BE2C (cell line): ENCODE measurements at regions not wholly inside any gene's neighbourhood (a gene's known extent, or its start where the extent isn't known, plus 50 kb on each side); places are given as distances from the start of the nearest gene placed in this dataset.

Experiments used
- DNase-seq: peaks from one replicate; pipeline ENCODE4 v3.0.0-alpha.2; 2020
- H3K27me3 ChIP-seq: fragments of 250-450 bp; sonication (Bioruptor Pico); 2 replicates; pipeline ENCODE4 v1.5.1; 2020; ENCODE audit warnings: mild to moderate bottlenecking
- H3K36me3 ChIP-seq: fragments of 250-450 bp; sonication (Bioruptor Pico); 2 replicates; pipeline ENCODE4 v1.5.1; 2020; ENCODE audit warnings: mild to moderate bottlenecking
- H3K4me1 ChIP-seq: fragments of 250-450 bp; sonication (Bioruptor Pico); 2 replicates; pipeline ENCODE4 v1.5.1; 2020
- H3K4me3 ChIP-seq: 2 replicates; pipeline ENCODE4 v1.5.1; 2011; ENCODE audit warnings: low read depth, low read length
- H3K9me3 ChIP-seq: fragments of 250-450 bp; sonication (Bioruptor Pico); 2 replicates; pipeline ENCODE4 v1.5.1; 2020
- TF ChIP-seq, protein P1 (sequence below): IDR thresholded peaks from 2 replicates; pipeline ENCODE4 v1.5.1; 2012; ENCODE audit warnings: mild to moderate bottlenecking, low read depth, low read length

DNA sequence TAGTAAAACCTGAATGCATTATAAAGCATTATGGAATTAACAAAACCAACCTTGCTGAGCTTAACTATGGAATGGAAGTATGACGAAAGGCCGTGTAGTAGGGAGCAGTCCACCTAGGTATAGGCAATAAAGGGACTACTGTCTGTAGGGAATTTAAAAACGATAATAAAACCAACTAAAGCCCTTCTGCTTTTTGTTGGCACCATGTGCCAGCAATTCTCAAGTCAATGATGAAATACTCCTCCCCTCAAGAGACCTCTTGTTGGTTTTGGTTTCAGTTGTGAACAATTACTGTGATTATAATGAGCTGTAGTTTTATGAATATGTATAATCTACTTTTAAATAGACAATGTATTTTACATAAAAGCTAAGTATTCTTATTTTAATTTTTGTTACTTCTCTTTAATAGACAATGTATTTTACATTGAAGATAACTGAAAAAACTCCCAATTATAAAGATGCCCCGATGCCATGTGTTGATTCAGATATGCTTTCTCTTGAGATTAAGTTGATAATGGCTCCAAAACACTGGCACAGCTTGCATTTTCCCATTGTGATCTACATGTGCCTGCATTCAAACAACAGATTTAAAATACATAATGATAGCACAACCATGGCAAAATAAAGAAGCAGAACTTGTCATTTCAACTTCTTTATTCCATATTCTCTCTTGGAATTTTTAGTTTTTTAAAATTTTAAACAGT lies 55.5 kb upstream of the ZDBF2 start:
- DNase-seq = no peak
- TF ChIP-seq, protein P1, sequence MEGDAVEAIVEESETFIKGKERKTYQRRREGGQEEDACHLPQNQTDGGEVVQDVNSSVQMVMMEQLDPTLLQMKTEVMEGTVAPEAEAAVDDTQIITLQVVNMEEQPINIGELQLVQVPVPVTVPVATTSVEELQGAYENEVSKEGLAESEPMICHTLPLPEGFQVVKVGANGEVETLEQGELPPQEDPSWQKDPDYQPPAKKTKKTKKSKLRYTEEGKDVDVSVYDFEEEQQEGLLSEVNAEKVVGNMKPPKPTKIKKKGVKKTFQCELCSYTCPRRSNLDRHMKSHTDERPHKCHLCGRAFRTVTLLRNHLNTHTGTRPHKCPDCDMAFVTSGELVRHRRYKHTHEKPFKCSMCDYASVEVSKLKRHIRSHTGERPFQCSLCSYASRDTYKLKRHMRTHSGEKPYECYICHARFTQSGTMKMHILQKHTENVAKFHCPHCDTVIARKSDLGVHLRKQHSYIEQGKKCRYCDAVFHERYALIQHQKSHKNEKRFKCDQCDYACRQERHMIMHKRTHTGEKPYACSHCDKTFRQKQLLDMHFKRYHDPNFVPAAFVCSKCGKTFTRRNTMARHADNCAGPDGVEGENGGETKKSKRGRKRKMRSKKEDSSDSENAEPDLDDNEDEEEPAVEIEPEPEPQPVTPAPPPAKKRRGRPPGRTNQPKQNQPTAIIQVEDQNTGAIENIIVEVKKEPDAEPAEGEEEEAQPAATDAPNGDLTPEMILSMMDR = no peak
- Histone ChIP-seq H3K27me3 (no peaks in the 10 kb centered on the region), H3K4me3 (no peak overlapping the region), H3K4me1 (peaks cover 14% of the 10 kb centered on the region), H3K36me3 (peaks cover 3% of the 10 kb centered on the region; the same call in 1 of the 2 replicates), H3K9me3 (no peaks in the 10 kb centered on the region)

DNA sequence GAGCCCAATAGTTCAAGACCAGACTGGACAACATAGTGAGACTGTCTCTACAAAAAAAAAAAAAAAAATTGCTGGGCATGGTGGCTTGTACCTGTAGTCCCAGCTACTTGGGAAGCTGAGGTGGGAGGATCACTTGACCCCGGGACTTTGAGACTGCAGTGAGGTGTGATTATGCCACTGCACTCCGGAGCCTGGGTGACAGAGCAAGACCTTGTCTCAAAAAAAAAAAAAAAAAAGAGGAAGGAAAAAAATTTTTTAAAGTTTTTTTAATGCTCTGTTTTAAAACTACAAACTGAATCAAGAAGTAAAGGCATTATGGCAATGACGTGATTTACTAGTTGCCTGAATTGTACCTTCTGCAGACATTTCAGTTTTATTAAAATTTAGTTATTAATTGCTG lies 54.5 kb upstream of the ZDBF2 start:
- TF ChIP-seq, protein P1 = no peak
- no peak for DNase-seq
- Histone ChIP-seq H3K9me3 (no peaks in the 10 kb centered on the region), H3K27me3 (no peaks in the 10 kb centered on the region), H3K4me1 (peaks cover 14% of the 10 kb centered on the region), H3K36me3 (peaks cover 3% of the 10 kb centered on the region; the same call in 1 of the 2 replicates), H3K4me3 (no peak overlapping the region)

DNA sequence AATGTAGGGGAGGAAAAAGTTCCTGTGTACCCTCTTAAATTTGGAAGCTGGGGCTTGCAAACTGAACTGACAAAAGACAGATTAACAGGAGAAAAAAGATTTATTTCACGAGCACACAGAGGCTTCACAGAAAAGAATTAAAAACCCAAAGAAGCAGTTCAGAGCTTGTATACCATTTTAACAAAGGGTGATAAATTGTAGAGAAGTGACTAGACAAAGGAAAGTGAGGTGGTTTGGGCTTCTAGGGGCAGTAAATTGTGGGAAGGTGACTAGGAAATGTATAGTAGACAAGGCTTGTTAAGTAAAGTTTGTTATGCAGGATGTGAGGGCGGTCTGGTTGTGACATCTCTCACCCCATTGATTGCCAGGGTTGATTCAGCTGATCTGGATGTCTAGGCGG lies 53.5 kb upstream of the ZDBF2 start:
- H3K27me3 ChIP-seq = no peaks in the 10 kb centered on the region
- no peak for DNase-seq
- no peak overlapping the region for H3K4me3 ChIP-seq
- no peaks in the 10 kb centered on the region for H3K9me3 ChIP-seq
- peaks cover 14% of the 10 kb centered on the region for H3K4me1 ChIP-seq
- peaks cover 3% of the 10 kb centered on the region; the same call in 1 of the 2 replicates for H3K36me3 ChIP-seq
- TF ChIP-seq, protein P1 = no peak
